HG03066 (cell line): ENCODE measurements at regions not wholly inside any gene's neighbourhood (a gene's known extent, or its start where the extent isn't known, plus 50 kb on each side); places are given as distances from the start of the nearest gene placed in this dataset.
"Not testable (repeated sequence)": the region's sequence is repeated elsewhere in the genome, so short reads cannot be mapped to it uniquely, and the experiment has no call there.

Source experiments
- ATAC-seq: cut with Tn5 transposase; IDR thresholded peaks from one replicate; pipeline ENCODE4 v1.9.1; 2021; ENCODE audit warnings: low read depth; ENCODE audit not compliant: unreplicated experiment

DNA sequence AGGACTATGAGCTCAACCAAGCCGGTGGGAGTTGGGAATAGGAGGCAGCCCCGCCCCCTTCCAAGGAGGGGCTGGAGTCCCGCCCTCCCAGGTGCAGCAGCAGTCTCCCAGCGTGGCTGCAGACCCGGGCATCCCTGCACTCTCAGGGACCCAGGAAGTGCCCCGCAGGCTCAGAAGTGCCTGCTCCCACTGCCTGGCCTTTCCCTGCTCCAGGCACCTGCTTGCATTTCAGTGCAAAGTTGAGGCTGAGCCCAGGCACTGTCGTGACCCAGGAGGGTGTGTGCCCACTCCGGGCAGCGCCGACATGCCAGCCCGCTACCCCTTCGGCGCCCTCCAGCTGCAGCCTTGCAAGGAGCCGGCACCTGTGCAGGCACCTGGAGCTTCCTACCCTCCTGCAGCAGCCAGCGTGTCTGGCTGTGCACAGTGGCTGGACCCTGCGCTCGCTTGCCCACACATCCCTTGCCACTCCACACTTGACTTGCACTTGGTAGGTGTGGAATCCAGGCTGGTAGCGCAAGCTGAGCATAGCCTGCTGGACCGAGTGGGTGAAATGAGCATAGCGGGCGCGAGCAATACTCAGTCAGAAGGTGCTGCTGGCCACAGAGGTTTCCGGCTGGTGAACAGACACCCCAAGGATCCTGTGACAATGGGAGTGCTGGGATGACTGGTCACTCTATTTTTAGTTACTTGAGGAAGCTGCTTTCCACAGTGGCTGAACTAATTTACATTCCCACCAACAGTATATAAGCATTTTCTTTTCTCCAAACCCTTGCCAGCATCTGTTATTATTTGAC is 236.3 kb downstream of the PCDH10 start:
- no peak for ATAC-seq

DNA sequence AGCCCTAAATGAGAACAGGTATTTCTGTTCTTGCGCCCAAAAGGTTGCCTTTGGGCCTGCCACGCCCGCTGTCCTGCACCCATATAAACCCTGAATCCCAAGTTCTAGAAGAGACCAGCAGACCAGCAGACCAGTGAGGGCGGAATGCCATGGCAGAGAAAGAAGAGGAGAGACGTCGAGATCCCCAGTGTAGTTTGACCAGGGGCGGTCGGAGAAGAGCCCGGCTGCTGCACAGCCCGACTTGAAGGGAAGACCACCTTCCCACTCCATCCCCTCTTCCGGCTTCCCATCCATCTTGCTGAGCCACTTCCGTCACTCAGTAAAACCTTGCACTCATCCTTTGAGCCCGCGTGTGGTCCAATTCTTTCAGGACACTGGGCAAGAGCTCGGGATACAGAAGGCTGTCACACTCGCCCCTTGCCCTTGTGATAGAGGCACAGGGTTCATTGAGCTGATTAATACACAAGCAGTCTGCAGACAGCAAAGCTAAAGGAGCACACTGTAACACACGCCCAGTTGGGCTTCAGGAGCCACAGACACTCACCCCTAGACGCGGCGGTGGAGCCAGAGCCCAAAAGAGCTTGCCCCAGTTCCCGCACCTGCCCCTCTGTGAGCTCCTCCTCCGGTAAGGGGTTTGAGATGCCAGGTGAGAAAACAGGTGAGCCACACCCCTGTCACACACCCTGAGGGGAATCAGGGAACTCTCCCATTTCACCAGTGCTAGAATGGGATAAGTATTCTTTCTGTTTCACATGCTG is 230.8 kb downstream of the PCDH10 start:
- no peak for ATAC-seq

DNA sequence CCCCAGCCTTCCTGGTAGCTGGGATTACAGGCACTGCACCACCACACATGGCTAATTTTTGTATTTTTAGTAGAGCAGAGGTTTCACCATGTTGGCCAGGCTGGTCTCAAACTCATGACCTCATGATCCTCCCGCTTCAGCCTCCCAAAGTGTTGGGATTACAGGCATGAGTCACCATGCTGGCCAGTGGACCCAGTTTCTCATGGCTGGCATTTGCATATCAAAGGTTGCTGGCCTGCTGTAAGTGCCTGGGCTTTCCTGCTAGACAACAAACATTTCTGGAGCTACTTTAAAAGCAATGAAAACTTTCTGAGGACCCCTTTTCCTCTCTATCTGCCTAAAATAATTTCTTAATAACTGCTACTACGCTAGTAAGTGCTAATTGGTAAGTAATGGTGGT is 228.2 kb downstream of the PCDH10 start:
- no peak for ATAC-seq

DNA sequence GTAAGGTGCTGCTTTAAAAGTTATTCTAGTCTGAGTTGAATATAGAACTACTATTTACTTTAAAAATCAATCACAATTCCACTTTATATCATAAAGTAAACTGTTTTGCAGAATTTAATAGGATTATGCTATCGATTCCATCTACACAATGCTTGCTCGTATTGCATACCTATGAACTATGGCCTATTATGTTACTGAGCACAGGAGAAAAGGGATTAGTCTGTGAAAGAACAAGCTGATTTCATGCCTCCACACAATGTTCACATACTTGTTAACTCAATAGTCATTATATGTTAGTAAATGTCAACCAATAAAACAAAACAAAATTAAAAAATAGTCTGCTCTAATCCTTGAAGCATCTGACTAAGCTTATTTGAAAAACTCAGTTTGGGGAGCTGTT is 223.6 kb downstream of the PCDH10 start:
- ATAC-seq = no peak

DNA sequence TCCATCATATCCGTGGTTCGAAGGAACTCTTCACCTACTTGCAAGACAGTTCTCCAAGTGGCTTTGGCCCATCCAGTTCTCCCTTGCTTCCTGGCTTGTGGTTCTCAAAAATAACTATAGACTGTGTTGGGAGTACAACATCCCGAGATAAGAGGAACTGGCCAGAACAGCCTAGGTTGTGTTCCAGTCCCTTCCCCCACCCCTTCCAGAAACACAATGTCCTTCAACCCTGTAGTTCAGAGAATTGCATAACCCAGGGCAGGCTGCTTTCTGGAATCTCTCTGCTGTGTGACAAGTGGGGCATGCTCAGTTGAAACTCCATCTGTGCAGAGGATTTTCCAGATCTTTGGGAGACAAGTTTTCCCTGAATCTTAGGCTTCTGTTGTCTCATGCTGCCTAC is 206.5 kb downstream of the PCDH10 start:
- no peak for ATAC-seq

DNA sequence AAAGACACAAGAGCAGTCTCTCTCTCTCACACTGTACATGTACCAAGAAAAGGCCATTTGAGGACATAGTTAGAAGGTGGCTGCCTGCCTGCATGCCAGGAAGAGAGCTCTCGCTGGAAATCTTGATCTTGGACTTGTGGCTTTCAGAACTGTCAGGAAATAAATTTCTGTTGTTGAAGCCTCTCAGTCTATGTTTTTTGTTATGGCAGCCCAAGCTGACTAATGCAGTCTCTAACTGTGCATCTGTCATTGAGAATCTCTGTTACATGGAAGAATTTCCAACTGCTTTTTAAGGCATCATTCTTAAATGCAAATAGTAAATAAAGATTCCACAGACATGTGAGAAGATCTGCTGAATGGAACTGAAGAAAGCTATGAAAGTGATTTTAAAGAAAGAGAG is 198.3 kb downstream of the PCDH10 start:
- ATAC-seq = no peak

DNA sequence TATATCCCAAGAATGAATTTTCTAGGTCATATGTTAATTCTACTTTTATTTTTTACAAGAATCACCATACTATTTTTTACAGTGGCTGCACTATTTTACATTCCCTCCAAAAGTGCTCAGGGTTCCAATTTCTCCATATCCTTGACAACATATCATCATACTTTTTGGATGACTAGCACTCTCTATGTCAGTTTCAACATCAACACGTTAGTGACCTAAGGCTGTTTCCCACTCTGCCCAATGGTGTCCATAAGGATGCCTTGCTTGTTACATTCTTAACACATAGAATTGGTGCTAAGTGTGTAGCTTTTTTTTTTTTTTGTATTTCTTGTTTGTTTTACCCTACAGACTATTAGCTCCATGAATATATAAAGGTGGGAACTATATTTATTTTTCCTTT is 175.4 kb downstream of the PCDH10 start:
- no peak for ATAC-seq

DNA sequence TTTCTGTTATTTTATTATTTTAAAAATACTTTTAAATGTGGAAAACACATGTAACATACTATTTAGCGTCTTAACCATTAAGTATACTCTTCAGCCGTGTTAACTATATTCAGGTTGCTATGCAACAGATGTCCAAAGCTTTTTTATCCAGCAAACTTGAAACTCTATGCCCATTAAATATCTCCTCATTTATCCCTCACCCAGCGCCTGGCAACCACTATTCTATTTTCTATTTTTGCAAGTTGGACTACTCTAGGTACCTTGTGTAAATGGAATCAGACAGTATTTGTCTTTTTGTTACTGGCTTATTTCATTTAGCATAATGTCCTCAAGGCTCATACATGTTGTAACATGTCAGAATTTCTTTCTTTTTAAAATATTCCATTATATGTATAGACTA is 174.6 kb downstream of the PCDH10 start:
- no peak for ATAC-seq

DNA sequence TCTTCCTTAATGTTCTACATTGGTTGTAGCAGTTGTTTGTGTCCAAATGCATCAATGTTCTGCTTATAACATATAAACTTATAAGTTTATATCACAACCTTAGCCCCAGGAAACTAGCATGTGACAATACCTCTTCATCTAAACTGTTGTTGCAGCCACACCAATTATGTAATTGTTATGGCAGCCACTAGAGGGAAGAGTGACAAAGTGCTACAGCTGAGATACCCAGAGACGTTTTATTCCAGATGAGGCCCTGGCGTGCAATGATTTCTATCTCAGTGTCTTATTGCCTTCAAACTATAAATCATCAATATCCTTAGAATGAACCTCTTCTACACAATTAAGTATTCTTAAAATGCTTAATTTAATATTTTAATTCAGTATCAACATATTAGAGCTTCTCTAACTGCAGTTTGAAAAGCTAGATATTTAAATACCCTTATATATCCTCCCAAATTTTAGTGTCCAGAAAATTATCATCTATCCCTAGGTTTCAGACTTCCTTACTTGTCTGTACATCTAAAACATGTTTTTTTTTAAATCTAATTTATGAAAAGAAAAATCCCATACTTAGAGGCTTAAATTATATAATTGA is 171.6 kb downstream of the PCDH10 start:
- peak; percentile 79 for ATAC-seq

DNA sequence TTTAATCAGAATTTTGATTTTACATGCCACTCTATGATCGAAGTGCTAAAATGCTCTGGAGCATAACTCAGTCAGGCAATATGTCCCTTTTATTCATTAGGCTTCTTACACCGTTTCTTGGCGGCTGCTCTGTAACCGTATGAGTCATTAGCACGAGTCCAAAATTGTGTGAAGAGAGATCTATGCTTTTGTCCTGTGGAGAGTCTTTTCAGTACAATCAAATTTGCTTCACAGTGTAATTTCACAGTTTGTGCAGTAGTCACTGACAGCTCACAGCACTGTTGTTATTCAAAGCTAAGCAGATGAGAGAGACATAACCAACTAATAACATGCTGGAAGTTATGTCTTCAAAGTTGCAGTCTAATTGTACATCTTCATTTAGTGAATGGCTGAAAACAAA is 167.8 kb downstream of the PCDH10 start:
- no peak for ATAC-seq

DNA sequence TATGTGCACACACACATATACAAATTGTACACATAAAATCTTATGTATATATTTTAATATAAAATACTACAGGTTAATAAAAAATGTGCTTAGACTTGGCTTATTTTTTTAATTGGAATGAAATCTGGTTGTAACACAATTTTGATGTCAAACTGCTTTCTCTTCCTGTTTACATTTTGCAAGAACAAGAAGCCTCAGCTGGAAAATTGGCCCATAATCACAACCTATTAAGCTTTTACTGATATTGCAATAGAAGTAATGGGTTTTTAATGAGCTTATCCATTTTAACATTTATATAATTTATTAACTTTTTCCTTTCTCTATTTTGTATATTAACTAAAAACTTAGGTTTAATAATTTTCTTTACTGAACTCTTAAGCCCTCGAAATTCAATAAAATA is 165.9 kb downstream of the PCDH10 start:
- no peak for ATAC-seq

DNA sequence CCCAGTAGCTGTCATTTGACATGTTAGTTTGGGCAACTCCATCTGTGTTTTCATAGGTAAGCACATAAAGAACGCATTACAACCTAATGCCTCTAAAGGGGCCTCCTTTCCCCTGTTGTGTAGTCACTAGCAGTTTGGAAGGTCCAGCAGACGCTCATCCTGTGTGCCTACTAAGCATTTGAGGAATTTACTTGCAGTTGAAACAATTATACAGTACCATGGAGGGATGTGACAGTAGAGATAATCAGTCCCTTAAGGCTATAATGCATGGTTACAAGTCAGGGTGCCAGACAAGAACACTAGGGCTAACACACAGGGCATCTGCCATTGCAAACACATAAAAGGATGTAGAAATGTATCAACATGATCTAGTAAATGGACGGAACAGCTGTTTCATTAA is 138.3 kb downstream of the PCDH10 start:
- no peak for ATAC-seq

DNA sequence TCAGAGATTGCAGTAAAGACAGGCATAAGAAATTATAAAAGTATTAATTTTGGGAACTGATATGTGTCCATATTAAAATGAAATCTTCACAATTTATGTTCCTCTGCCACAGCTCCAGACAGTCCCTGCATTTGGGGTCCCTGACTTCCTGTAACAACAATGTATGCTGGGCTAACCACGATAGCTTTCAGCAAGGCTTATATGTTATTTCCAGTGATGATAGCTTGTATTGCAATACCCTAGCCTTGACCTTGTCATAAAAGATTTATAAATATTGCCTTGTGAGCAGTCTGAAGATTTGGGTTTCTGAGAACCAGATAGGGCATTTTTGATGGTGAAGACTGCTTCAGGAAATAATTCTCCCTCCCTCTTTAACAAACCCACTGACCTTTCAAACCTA is 129.5 kb downstream of the PCDH10 start:
- no peak for ATAC-seq

DNA sequence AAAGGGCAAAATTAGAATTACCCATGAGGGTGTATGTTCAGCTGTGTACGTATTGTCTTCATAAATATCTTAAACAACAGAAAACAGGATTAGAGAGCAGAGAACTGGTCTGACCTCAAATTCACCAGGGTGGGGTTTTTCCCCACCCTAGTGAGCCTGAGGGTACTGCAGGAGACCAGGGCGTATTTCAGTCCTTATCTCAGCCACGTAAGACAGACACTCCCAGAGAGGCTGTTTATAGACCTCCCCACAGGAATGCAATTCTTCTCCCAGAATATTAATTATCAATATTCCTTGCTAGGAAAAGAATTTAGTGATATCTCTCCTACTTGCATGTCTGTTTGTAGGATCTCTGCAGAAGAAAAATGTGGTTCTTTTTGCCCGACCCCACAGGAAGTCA is 128.8 kb downstream of the PCDH10 start:
- ATAC-seq = not testable (repeated sequence)

DNA sequence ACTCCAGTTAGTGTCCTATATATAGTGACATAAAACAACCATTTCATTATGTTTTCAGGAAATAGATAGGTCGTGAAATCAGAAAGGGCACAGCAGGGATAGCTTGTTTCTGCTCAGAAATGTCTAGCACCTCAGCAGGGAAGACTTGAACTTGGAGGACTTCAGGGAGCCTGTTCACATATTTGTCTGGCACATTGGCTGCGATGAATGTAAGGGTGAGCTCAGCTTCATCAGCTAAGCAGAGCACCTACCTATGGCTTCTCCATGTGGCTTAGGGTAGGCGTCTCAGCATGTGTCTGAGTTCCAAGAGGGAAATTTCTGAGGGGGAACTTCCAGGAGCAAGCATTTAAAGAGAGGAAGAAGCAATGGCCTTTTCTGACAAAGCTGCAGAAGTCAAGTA is 126.2 kb downstream of the PCDH10 start:
- no peak for ATAC-seq

DNA sequence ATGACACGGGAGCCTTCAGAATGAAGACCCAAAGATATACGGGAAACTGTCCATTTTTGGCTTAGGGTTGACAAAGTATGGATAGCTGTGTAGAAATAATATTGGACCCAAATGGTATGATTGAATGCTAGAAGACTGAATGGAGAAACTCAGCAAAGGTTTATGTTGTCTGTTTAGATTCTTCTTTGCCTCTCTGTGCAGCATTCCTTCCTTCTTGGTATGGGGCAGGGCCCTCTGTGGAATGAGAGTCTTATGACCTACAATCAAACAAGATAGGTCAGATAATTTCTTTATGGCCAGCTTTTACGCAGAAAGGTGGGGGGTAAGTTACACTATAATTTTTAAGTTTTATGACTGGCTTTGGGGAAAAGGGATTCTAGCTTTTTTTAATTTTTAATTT is 124.3 kb downstream of the PCDH10 start:
- no peak for ATAC-seq

DNA sequence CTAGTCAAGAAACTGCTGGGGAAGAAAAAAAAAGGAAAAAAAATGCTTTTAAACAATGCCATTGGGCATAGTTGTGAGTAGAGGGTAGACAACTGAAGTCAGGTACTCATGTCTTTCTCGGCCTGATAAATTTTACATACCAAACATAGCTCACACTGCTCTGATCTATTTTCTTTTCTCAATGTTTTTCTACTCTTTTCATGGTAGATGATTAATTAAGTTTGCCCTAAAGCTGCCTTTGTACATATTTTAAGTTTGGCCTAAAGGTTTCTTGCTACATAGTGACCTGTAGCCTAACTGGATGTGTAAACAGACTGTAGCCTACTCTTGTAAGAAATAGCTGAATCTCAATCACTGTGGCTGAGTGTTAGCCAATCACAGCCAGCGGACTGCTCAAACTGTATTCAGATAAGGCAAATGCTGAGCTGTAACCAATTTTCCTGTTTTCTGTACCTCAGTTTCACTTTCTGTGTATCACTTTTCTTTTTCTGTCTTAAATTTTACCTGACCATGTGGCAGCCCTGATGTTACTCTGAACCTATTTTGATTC is 121.0 kb downstream of the PCDH10 start:
- no peak for ATAC-seq

DNA sequence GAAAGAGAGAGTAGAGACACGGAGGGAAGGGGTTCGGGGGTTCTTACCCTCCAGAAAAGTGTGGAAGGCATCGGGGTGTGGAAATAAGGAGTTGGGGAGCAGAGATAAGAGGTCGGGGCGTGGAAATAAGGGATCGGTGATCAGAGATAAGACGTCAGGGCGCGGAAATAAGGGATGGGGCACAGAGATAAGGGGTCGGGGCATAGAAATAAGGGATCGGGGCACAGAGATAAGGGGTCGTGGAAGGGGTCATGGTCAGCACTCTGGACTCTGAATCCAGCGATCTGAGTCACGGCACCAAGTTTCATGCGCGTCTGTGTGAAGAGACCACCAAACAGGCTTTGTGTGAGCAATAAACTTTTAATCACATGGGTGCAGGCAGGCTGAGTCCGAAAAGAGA is 119.1 kb downstream of the PCDH10 start:
- no peak for ATAC-seq

DNA sequence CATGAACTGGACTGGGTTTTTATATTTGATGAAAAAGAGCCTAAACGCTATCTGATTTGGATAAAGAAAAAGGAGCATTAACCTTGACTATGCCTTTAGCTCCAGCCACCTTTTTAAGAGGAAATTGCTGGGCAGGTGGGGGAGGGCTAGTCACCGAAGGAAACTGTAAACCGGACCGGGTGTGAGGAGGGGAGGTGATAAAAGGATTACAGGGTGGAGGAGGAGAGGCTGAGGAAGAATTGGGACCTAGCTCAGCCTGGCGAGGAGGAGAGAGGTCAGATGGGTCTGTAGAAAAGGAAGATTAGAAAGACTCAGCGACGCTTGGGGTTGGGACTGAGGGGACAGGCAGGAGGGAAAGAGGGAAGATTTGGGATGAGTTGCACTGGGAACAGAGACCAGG is 118.4 kb downstream of the PCDH10 start:
- ATAC-seq = not testable (repeated sequence)

DNA sequence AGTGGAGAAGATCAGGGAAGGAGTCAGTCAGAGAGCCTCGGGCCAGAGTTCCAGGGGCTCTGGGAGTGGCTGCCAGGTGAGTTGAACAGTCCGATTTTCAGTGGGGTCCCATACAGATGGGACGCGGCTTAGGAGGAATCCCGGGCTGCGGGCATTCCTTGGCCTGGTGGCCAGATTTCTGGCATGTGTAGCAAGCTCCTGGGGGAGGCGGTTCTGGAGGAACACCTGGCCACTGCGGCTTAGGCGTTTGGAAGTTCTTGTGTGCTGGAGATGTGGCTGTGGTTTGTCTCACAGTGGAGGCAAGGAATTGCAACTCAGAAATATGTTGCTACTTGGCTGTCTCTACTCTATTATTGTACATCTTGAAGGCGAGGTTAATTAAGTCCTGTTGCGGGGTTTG is 117.9 kb downstream of the PCDH10 start:
- ATAC-seq = not testable (repeated sequence)

DNA sequence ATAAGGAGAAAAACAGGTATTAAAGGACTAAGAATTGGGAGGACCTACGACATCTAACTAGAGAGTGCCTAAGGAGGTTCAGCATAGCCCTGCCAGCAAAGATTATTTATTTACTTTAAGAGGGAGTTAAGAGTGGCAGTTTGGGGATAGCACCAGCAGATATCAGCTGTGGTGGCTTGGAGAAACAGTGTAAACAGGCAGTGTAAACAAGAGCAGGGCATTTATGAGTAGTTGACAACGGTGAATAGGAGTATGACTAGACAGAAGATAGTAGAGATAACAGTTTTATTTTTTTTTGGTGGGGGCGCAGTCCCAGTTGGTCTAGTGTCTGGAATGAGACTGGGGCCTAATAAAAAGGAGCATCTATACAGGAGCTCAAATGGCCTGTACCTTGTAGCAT is 115.2 kb downstream of the PCDH10 start:
- not testable (repeated sequence) for ATAC-seq
